ENCODE measurements at regions not wholly inside any gene's neighbourhood (a gene's known extent, or its start where the extent isn't known, plus 50 kb on each side); places are given as distances from the start of the nearest gene placed in this dataset.

DNA sequence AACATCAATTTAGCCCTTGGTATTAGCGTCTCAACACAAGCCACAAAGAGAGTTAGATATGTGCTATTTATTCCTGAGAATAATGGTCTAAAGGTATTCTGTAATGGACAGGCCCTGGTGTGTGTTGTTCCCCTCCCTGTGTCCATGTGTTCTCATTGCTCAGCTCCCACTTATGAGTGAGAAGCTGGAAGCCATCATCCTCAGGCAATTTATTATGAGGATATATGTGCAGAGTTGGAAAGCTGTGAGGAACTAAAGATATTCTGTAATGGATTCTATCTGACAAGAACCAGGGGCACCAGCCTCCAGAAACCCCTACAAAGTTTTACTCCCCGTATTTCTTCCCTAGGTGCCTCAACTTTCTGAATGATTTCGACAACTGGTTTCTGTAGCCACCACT is 210.8 kb downstream of the GRIN2B start:
- H3K79me2 ChIP-seq (ENCODE audit: insufficient read depth, low read length), result no peaks in the 10 kb centered on the region
- H3K4me3 ChIP-seq (ENCODE audit: insufficient read depth, low read length), result no peak overlapping the region
- no peak overlapping the region for H3K27ac ChIP-seq (ENCODE audit: low read depth, low read length)
- no peaks in the 10 kb centered on the region for H3K36me3 ChIP-seq (ENCODE audit: insufficient read depth, low read length)
- H4K20me1 ChIP-seq (ENCODE audit: insufficient read depth, low read length), result no peaks in the 10 kb centered on the region
- DNase-seq (ENCODE audit: insufficient read length, low spot score, missing footprints), result no peak
- no peaks in the 10 kb centered on the region for H3K9me3 ChIP-seq (ENCODE audit: low read depth, low read length)
- TF ChIP-seq, protein P1, sequence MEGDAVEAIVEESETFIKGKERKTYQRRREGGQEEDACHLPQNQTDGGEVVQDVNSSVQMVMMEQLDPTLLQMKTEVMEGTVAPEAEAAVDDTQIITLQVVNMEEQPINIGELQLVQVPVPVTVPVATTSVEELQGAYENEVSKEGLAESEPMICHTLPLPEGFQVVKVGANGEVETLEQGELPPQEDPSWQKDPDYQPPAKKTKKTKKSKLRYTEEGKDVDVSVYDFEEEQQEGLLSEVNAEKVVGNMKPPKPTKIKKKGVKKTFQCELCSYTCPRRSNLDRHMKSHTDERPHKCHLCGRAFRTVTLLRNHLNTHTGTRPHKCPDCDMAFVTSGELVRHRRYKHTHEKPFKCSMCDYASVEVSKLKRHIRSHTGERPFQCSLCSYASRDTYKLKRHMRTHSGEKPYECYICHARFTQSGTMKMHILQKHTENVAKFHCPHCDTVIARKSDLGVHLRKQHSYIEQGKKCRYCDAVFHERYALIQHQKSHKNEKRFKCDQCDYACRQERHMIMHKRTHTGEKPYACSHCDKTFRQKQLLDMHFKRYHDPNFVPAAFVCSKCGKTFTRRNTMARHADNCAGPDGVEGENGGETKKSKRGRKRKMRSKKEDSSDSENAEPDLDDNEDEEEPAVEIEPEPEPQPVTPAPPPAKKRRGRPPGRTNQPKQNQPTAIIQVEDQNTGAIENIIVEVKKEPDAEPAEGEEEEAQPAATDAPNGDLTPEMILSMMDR (IDR thresholded peaks at IDR 0.05; ENCODE audit: extremely low read depth, low read depth, low read length), result no peak
- no peaks in the 10 kb centered on the region for H3K27me3 ChIP-seq (ENCODE audit: insufficient read depth, low read length)
- H3K4me2 ChIP-seq (ENCODE audit: insufficient read depth, low read length), result no peak overlapping the region
- no peaks in the 10 kb centered on the region for H3K4me1 ChIP-seq (ENCODE audit: insufficient read depth, low read length)
- H2AFZ ChIP-seq (ENCODE audit: low read length), result no peak overlapping the region

DNA sequence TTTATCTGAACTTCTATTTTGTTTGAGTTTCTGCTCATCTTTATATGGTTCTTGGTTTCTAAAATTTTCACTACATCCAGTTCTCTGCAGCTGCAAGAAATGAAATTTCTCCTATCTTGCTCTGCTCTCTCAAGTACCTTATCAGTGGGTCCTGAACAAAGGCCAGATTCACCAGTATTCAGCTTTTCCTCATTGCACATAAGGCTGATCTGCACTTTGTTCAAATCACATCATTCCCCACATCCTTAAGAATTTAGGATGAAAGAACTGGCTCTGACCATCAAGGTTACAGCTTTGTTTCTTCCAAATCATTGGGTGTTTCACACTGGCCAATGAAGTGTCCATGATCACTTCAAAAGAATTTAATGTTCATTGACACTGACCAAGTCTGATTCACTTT is 211.4 kb downstream of the GRIN2B start:
- Histone ChIP-seq H3K4me3 (ENCODE audit: insufficient read depth, low read length) (no peak overlapping the region), H4K20me1 (ENCODE audit: insufficient read depth, low read length) (no peaks in the 10 kb centered on the region), H3K27ac (ENCODE audit: low read depth, low read length) (no peak overlapping the region), H3K27me3 (ENCODE audit: insufficient read depth, low read length) (no peaks in the 10 kb centered on the region), H3K79me2 (ENCODE audit: insufficient read depth, low read length) (no peaks in the 10 kb centered on the region), H3K36me3 (ENCODE audit: insufficient read depth, low read length) (no peaks in the 10 kb centered on the region), H2AFZ (ENCODE audit: low read length) (no peak overlapping the region), H3K4me1 (ENCODE audit: insufficient read depth, low read length) (no peaks in the 10 kb centered on the region), H3K9me3 (ENCODE audit: low read depth, low read length) (no peaks in the 10 kb centered on the region), H3K4me2 (ENCODE audit: insufficient read depth, low read length) (no peak overlapping the region)
- TF ChIP-seq, protein P1 (IDR thresholded peaks at IDR 0.05; ENCODE audit: extremely low read depth, low read depth, low read length), result no peak
- DNase-seq (ENCODE audit: insufficient read length, low spot score, missing footprints), result no peak

DNA sequence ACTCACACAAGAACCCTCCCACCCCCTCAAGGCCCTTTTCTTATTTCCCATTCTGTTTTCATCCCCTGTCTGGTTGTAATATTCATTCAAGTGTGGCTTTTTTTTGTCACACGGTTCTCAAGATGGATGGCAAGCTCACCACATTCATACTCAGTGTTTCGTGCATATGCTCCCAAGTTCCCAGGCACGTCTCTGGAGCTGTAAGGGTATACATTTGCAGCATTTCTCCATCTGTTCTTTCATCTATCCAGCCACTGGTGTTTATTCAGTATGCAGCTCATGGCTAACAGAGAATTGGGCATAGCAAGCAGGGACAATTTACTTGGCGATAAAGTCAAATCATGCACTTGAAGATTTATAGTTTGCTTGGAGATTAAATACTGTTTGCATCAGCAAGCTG is 212.1 kb downstream of the GRIN2B start:
- no peak overlapping the region for H3K4me3 ChIP-seq (ENCODE audit: insufficient read depth, low read length)
- no peak overlapping the region for H3K4me2 ChIP-seq (ENCODE audit: insufficient read depth, low read length)
- no peaks in the 10 kb centered on the region for H3K36me3 ChIP-seq (ENCODE audit: insufficient read depth, low read length)
- TF ChIP-seq, protein P1 (IDR thresholded peaks at IDR 0.05; ENCODE audit: extremely low read depth, low read depth, low read length), result no peak
- no peak for DNase-seq (ENCODE audit: insufficient read length, low spot score, missing footprints)
- no peak overlapping the region for H3K27ac ChIP-seq (ENCODE audit: low read depth, low read length)
- no peaks in the 10 kb centered on the region for H3K27me3 ChIP-seq (ENCODE audit: insufficient read depth, low read length)
- no peak overlapping the region for H2AFZ ChIP-seq (ENCODE audit: low read length)
- no peaks in the 10 kb centered on the region for H3K9me3 ChIP-seq (ENCODE audit: low read depth, low read length)
- H3K4me1 ChIP-seq (ENCODE audit: insufficient read depth, low read length), result no peaks in the 10 kb centered on the region
- no peaks in the 10 kb centered on the region for H4K20me1 ChIP-seq (ENCODE audit: insufficient read depth, low read length)
- H3K79me2 ChIP-seq (ENCODE audit: insufficient read depth, low read length), result no peaks in the 10 kb centered on the region

DNA sequence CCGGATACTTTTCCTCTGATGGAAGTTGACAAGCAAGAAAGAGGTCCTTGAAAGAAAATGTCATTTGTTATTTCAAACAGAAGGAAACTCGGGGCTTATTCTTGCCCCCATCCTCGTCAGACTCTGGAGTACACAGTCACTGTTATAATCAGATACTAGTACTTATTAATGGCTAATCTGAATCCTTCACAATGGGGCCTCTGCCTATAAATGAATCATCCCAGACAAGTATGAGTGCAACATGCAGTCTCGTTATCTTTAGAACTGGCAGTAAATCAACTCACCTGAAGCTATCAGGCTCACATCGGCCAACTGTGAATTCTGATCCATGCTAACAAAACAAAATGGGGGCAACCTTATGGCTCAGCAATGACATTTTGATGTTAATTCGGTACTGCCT is 216.7 kb downstream of the GRIN2B start:
- Histone ChIP-seq H3K9me3 (ENCODE audit: low read depth, low read length) (no peaks in the 10 kb centered on the region), H3K79me2 (ENCODE audit: insufficient read depth, low read length) (no peaks in the 10 kb centered on the region), H3K27ac (ENCODE audit: low read depth, low read length) (no peak overlapping the region), H3K4me1 (ENCODE audit: insufficient read depth, low read length) (no peaks in the 10 kb centered on the region), H3K4me3 (ENCODE audit: insufficient read depth, low read length) (no peak overlapping the region), H3K36me3 (ENCODE audit: insufficient read depth, low read length) (no peaks in the 10 kb centered on the region), H4K20me1 (ENCODE audit: insufficient read depth, low read length) (no peaks in the 10 kb centered on the region), H3K27me3 (ENCODE audit: insufficient read depth, low read length) (no peaks in the 10 kb centered on the region), H3K4me2 (ENCODE audit: insufficient read depth, low read length) (no peak overlapping the region), H2AFZ (ENCODE audit: low read length) (no peak overlapping the region)
- TF ChIP-seq, protein P1 (IDR thresholded peaks at IDR 0.05; ENCODE audit: extremely low read depth, low read depth, low read length), result no peak
- no peak for DNase-seq (ENCODE audit: insufficient read length, low spot score, missing footprints)

All from osteoblast (primary cell).